GM12874 (cell line): ENCODE measurements at regions not wholly inside any gene's neighbourhood (a gene's known extent, or its start where the extent isn't known, plus 50 kb on each side); places are given as distances from the start of the nearest gene placed in this dataset.

Source experiments
- CTCF ChIP-seq: IDR thresholded peaks from 2 replicates; pipeline ENCODE4 v1.5.1; 2011; ENCODE audit warnings: low read depth, mild to moderate bottlenecking, control low read depth, low read length, moderate library complexity; ENCODE audit not compliant: insufficient read depth

GRCh38 chr11:95459291-95460042, 228.5 kb upstream of the SESN3 start:
- no peak for TF ChIP-seq CTCF

DNA sequence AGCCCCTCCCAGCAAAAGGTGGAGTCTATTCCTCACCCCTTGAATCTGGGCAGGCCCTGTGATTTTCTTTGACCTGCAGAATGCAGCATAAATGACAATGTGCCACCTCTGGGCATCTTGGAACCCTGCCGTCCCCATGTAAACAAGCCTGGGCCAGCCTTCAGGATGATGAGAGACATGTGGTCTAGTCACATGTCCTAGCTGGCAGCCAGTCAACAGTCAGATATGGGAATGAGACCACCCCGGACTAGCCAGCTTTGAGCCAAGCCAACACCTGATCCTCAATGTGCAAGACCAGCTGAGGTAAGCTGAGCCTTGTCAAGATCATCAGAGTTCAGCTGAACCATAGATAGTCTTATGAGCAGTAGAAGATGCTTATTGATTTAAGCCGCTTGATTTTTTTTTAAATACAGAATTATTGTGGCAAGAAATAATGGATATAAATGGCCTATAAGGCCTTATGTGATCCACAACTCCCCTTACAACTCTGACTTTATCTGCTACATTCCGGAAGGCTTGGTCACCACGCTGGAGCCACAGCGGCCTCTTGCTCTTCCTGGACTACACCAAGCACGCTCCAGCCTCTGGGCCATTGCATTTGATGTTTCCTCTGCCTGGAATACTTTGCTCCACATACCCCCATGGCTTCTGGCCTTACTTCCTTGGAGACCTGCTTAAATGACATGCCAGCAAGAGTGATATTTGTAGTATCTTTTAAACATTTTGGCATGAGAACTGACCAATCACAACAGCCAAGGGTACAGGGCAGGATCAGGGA, 225.9 kb upstream of the SESN3 start:
- TF ChIP-seq CTCF = no peak

DNA sequence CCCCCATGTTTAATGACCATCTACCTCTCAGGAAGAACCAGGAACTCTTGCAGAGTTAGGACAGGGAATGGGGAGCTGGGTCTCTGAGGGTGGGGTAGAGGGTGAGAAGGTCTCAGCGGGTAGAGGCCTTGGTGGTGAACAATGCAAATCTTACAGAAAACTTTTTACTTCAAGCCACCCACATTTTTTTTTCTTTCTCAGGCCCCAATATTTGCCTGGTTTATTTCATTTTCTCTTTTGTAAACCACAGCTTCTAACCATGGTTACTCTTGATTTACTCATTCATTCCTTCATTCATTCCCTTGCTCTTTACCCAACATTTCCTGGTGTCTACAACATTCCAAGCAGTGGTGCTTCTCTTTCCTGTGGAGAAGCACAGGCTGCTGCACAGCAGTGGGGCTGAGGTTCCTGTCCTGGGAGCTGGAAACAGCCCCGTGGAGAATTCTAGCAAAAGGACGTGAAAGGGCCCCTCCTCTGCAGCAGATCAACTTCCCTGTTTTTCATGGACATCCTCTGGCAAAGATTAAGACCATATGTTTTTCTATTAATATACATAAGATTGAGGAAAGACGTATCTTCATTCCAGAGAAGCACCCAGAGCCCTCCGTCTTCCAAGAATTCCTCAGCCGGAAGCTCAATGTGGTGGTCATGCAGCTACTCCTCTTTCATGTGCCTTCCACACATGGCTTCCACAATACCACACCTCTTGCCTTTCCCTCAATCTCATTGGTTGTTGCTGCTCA, 224.4 kb upstream of the SESN3 start:
- TF ChIP-seq CTCF = no peak

DNA sequence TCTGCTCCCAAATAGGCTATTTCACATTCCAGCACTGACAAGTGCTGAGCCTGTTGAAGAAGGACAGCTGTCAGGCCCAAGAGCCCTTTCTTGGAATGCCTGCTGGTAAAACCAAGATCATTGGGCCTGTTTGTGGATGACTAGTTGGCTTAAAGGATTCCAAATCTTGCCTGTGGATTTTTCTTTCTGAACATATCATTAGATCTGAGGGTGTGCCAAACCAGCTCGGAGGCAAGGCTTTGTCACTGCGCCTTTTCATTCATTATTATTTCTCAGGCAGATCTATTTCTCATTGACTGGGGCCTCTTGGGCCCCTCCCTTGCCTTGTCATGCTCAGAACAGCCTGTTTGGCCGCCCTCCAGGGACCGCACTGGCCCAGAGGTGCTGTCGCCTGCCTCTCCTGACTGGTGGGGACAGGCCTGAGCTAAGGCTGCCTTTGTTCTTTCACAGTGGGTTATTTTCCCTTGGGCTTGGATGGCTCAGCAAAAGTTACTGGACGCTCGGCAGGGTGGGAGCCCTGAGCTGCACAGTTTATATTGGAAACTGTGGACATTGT, 222.7 kb upstream of the SESN3 start:
- no peak for TF ChIP-seq CTCF

- TF ChIP-seq CTCF = no peak
Measured at GRCh38 chr11:95451682-95452081, 220.7 kb upstream of the SESN3 start.

DNA sequence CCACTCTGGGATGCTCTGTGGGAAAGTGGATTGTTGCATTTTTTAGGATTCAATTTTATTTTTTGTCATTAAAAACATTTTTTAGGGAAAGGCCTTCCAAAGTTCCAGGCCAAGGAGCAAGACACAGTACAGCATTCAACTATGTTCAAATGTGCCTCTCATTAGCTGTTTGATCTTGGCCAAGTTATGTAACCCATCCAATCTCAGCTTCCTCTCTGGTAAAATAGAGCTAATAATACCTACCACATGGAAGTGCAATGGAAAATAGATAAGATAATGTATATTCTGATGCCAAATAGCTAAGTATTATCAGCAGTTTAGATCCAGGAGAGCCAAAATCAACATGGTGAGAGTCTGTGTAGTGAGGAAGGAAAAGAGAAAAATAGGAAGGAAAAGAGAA, 220.3 kb upstream of the SESN3 start:
- TF ChIP-seq CTCF = no peak
